Body of pancreas (tissue), 4 donors: ENCODE measurements at regions not wholly inside any gene's neighbourhood (a gene's known extent, or its start where the extent isn't known, plus 50 kb on each side); places are given as distances from the start of the nearest gene placed in this dataset.

ENCODE experiments used
- POLR2A ChIP-seq, 3 donors: fragments of 450-650 bp; IDR thresholded peaks; one replicate each; pipeline ENCODE4 v1.6.1; 2016; ENCODE audit warnings: antibody characterized with exemption in 3 of 3, mild to moderate bottlenecking in 2 of 3
- TF ChIP-seq, protein P1 (sequence below), 7 experiments: fragments of 450-650 bp in 4 of 7; fragments of 200-600 bp in 3 of 7; sonication (generic) in 3 of 7; IDR thresholded peaks; one replicate each; pipeline ENCODE4 v1.5.1; 2016 to 2019; ENCODE audit warnings: antibody characterized with exemption in 7 of 7

DNA sequence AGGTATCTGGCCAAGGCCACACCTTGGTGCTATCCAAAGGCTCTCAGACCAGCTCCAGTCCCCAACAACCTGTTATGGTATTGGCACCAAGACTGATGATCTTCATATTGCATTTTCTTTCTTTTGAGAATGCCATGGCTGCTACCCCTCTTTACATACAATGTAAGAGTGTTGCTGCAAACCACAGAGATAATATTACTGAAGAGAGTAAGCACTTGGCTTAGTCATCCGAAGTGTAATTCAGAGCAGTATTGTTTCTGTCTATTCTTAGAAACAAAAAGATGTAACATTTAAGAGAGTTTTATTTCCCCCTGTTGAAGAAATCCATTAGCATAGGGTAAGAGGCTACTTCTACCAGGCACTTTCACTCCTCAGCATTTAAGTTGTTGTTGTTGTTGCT lies 212.5 kb downstream of the C6orf118 start:
- TF ChIP-seq, protein P1, sequence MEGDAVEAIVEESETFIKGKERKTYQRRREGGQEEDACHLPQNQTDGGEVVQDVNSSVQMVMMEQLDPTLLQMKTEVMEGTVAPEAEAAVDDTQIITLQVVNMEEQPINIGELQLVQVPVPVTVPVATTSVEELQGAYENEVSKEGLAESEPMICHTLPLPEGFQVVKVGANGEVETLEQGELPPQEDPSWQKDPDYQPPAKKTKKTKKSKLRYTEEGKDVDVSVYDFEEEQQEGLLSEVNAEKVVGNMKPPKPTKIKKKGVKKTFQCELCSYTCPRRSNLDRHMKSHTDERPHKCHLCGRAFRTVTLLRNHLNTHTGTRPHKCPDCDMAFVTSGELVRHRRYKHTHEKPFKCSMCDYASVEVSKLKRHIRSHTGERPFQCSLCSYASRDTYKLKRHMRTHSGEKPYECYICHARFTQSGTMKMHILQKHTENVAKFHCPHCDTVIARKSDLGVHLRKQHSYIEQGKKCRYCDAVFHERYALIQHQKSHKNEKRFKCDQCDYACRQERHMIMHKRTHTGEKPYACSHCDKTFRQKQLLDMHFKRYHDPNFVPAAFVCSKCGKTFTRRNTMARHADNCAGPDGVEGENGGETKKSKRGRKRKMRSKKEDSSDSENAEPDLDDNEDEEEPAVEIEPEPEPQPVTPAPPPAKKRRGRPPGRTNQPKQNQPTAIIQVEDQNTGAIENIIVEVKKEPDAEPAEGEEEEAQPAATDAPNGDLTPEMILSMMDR (IDR thresholded peaks at IDR 0.05): no peak
- no peak for TF ChIP-seq POLR2A (IDR thresholded peaks at IDR 0.05)
